ENCODE measurements at regions not wholly inside any gene's neighbourhood (a gene's known extent, or its start where the extent isn't known, plus 50 kb on each side); places are given as distances from the start of the nearest gene placed in this dataset.

DNA sequence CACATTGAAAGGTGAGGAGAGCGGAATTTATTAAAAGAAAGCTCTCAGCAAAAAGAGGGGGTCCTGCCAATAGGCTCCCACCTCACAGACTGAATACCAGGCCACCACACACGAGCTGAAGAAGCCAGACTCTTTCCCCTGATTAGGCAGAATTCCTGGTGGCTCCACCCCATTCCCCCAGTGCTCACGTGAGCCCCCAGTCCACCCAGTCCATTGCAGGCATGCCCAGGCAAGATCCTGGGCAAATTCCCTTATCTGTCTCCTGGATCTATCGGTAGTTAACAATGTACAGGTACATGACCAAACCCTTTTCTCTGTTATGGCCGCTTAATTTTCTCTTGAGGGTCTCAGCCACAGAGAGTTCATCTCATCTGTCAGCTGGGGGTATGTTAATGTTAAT lies 54.6 kb upstream of the BTG3 start:
- H3K27me3 ChIP-seq (replicated peaks) = no peaks in the 10 kb centered on the region

More for the DNA sequence above, 54.6 kb upstream of the BTG3 start:
- DNase-seq (ENCODE audit: low read depth in 1 of 2, low spot score in 2 of 2) = no peak
- Histone ChIP-seq H3K27ac (no peak overlapping the region), H3K9me3 (replicated peaks) (no peaks in the 10 kb centered on the region), H3K4me1 (replicated peaks) (no peaks in the 10 kb centered on the region), H3K4me3 (no peak overlapping the region), H3K36me3 (no peaks in the 10 kb centered on the region)

Data from SJSA1 (cell line).